Fibroblast of mammary gland (primary cell): ENCODE measurements at regions not wholly inside any gene's neighbourhood (a gene's known extent, or its start where the extent isn't known, plus 50 kb on each side); places are given as distances from the start of the nearest gene placed in this dataset.
"Not testable (repeated sequence)": the region's sequence is repeated elsewhere in the genome, so short reads cannot be mapped to it uniquely, and the experiment has no call there.

ENCODE experiments used
- DNase-seq: peaks from one replicate; pipeline ENCODE4 v3.0.0-alpha.2; 2010; ENCODE audit warnings: low read depth
- H3K4me3 ChIP-seq: 2 replicates; pipeline ENCODE4 v1.5.1; 2011; ENCODE audit warnings: low read depth, mild to moderate bottlenecking, low read length, moderate library complexity; ENCODE audit not compliant: control insufficient read depth
- CTCF ChIP-seq: conservative IDR thresholded peaks from 2 replicates; pipeline ENCODE4 v1.5.1; 2011; ENCODE audit warnings: low read depth, low read length, inconsistent platforms; ENCODE audit not compliant: control insufficient read depth, insufficient read depth

- TF ChIP-seq CTCF = no peak
- H3K4me3 ChIP-seq = no peak overlapping the region
- no peak for DNase-seq
Observed at GRCh38 chr14:56996721-56997399, 186.6 kb upstream of the OTX2 start.

- DNase-seq = no peak
- no peak overlapping the region for H3K4me3 ChIP-seq
- no peak for TF ChIP-seq CTCF
Observed at GRCh38 chr14:56995010-56995409, 184.7 kb upstream of the OTX2 start.

GRCh38 chr14:56992332-56992820 is 182.1 kb upstream of the OTX2 start:
- no peak overlapping the region for H3K4me3 ChIP-seq
- no peak for DNase-seq
- no peak for TF ChIP-seq CTCF

GRCh38 chr14:56990991-56991627 is 180.8 kb upstream of the OTX2 start:
- not testable (repeated sequence) for H3K4me3 ChIP-seq, DNase-seq

GRCh38 chr14:56989359-56989758 is 179.1 kb upstream of the OTX2 start:
- no peak for DNase-seq
- H3K4me3 ChIP-seq = no peak overlapping the region
- TF ChIP-seq CTCF = no peak

GRCh38 chr14:56979936-56980335 is 169.7 kb upstream of the OTX2 start:
- DNase-seq = no peak
- TF ChIP-seq CTCF = no peak
- no peak overlapping the region for H3K4me3 ChIP-seq

GRCh38 chr14:56976211-56976610 is 165.9 kb upstream of the OTX2 start:
- H3K4me3 ChIP-seq = no peak overlapping the region
- no peak for TF ChIP-seq CTCF
- no peak for DNase-seq
